HepG2 (cell line): ENCODE measurements at regions not wholly inside any gene's neighbourhood (a gene's known extent, or its start where the extent isn't known, plus 50 kb on each side); places are given as distances from the start of the nearest gene placed in this dataset.

Experiments
- HOXA3 ChIP-seq: sonication (generic); formaldehyde crosslinking; IDR thresholded peaks from 2 replicates; pipeline ENCODE4 v1.5.0; 2020; ENCODE audit warnings: missing genetic modification reagents
- NCOR1 ChIP-seq: fragments of 200-600 bp; sonication (generic); IDR thresholded peaks from 2 replicates; pipeline ENCODE4 v1.7.0; 2017; ENCODE audit warnings: antibody characterized with exemption, low read length, borderline replicate concordance
- ZNF7 ChIP-seq: IDR thresholded peaks from 2 replicates; pipeline ENCODE4 v1.6.1; 2016; ENCODE audit warnings: missing biosample characterization, missing genetic modification reagents
- TF ChIP-seq, protein P1 (sequence below): sonication (generic); formaldehyde crosslinking; IDR thresholded peaks from 2 replicates; pipeline ENCODE4 v1.8.0; 2022; ENCODE audit warnings: missing genetic modification reagents, mild to moderate bottlenecking, inconsistent platforms, borderline replicate concordance
- TF ChIP-seq, protein P2 (sequence below): sonication (generic); formaldehyde crosslinking; IDR thresholded peaks from 2 replicates; pipeline ENCODE4 v1.5.0; 2020; ENCODE audit warnings: mild to moderate bottlenecking, missing genetic modification reagents, moderate library complexity

DNA sequence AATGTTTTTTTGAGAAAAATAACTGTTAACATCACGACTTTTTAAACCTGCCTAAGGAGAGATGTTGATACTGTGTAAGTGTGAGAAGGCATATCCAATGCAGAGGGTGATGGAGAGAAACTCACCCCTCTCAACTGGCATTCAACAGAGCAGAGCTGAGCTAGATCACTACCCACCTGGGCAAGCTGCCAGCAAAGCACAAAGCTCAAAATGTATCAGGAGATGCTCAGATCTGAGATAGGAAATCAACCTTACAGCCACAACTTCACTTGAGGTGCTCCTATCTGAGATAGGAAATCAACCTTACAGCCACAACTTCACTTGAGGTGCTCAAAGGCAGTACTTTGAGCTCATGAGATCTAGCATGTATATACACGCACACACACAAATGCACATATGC lies 151.5 kb upstream of the PDE1C start:
- TF ChIP-seq HOXA3 (CRISPR knock-in tag) (no peak), NCOR1 (no peak), ZNF7 (CRISPR knock-in tag) (no peak)
- TF ChIP-seq, protein P1, sequence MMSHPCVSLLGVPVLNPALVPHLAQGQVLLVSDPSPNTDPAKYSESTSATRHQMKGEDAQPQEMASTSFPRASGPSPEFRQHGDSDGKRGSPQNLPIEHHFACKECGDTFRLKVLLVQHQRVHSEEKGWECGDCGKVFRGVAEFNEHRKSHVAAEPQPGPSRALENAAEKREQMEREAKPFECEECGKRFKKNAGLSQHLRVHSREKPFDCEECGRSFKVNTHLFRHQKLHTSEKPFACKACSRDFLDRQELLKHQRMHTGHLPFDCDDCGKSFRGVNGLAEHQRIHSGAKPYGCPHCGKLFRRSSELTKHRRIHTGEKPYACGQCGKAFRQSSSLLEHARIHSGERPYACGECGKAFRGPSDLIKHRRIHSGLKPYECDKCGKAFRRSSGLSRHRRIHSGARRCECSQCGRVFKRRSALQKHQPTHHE (CRISPR knock-in tag), result no peak
- TF ChIP-seq, protein P2, sequence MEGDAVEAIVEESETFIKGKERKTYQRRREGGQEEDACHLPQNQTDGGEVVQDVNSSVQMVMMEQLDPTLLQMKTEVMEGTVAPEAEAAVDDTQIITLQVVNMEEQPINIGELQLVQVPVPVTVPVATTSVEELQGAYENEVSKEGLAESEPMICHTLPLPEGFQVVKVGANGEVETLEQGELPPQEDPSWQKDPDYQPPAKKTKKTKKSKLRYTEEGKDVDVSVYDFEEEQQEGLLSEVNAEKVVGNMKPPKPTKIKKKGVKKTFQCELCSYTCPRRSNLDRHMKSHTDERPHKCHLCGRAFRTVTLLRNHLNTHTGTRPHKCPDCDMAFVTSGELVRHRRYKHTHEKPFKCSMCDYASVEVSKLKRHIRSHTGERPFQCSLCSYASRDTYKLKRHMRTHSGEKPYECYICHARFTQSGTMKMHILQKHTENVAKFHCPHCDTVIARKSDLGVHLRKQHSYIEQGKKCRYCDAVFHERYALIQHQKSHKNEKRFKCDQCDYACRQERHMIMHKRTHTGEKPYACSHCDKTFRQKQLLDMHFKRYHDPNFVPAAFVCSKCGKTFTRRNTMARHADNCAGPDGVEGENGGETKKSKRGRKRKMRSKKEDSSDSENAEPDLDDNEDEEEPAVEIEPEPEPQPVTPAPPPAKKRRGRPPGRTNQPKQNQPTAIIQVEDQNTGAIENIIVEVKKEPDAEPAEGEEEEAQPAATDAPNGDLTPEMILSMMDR, result no peak
